Ascending aorta (tissue), 2 donors: ENCODE measurements at regions not wholly inside any gene's neighbourhood (a gene's known extent, or its start where the extent isn't known, plus 50 kb on each side); places are given as distances from the start of the nearest gene placed in this dataset.
"Not testable (repeated sequence)": the region's sequence is repeated elsewhere in the genome, so short reads cannot be mapped to it uniquely, and the experiment has no call there.

Experiments
- DNase-seq, 2 donors: peaks; one replicate each; pipeline ENCODE4 v3.0.0-alpha.2; 2019; ENCODE audit warnings: low spot score in 2 of 2
- H3K27ac ChIP-seq, 2 donors: fragments of 200-600 bp; sonication (generic); one replicate each; pipeline ENCODE4 v1.5.1; 2016 to 2017; ENCODE audit warnings: mild to moderate bottlenecking in 1 of 2
- H3K27me3 ChIP-seq: fragments of 200-600 bp; sonication (generic); one replicate; pipeline ENCODE4 v1.5.1; 2017
- H3K36me3 ChIP-seq, 2 donors: fragments of 200-600 bp; sonication (generic); one replicate each; pipeline ENCODE4 v1.5.1; 2016
- H3K4me1 ChIP-seq, 2 donors: fragments of 200-600 bp; sonication (generic); one replicate each; pipeline ENCODE4 v1.5.1; 2016 to 2017; ENCODE audit warnings: mild to moderate bottlenecking in 1 of 2
- H3K4me3 ChIP-seq, 2 donors: fragments of 200-600 bp; sonication (generic); one replicate each; pipeline ENCODE4 v1.5.1; 2016 to 2017; ENCODE audit warnings: mild to moderate bottlenecking in 1 of 2
- H3K9me3 ChIP-seq, 2 donors: fragments of 200-600 bp; sonication (generic); one replicate each; pipeline ENCODE4 v1.5.1; 2016
- intact Hi-C: fragments of 100-400 bp; cut with DNase I; formaldehyde crosslinking; loops from one replicate; pipeline ENCODE4 v1.15.1; 2023

DNA sequence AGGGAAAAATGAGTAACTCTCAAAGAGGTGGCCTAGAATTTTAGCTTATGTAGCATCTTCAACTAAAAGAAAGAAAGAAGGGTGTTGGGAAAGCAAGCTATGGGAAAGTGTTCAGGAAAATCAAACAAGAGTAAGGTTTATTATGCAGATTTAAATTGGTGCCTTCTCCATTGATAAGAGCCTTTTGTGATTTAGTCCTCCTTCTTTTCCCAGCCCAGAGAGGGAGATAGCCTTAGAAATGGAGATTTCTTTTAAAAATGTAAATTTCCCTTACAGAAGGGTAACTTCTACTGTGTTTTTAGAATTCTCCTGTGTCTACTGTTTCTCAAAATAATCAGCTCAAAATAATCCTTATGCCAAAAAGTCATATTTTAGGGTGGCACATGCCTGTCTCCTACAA lies 104.5 kb downstream of the FAM72B start:
- intact Hi-C loops, DNase-seq, H3K4me1 ChIP-seq, H3K27ac ChIP-seq, H3K27me3 ChIP-seq, H3K9me3 ChIP-seq, H3K4me3 ChIP-seq, H3K36me3 ChIP-seq: not testable (repeated sequence)

DNA sequence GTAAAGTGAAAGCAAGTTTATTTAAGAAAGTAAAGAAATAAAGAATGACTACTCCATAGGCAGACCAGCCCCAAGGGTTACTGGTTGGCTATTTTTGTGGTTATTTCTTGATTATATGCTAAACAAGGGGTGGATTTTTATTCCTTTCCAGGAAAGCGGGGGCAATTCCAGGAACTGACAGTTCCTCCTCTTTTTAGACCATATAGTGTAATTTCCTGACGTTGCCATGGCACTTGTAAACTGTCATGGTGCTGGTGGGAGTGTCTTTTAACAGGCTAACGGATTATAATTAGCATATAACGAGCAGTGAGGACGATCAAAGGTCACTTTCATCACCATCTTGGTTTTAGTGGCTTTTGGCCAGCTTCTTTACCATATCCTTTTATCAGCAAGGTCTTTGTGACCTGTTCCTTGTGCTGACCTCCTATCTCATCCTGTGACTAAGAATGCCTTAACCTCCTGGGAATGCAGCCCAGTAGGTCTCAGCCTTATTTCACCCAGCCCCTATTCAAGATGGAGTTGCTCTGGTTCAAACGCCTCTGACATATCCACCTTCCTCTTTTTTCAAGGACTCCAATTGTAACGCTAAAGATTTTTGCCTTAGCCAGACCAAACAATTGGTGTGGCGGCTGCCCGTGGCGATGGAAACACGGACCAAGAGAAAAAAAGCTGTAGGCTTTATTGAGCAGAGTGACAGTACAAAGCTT lies 103.8 kb downstream of the FAM72B start:
- H3K36me3 ChIP-seq, H3K9me3 ChIP-seq, H3K4me3 ChIP-seq, H3K27ac ChIP-seq, H3K4me1 ChIP-seq, intact Hi-C loops, DNase-seq, H3K27me3 ChIP-seq: not testable (repeated sequence)

DNA sequence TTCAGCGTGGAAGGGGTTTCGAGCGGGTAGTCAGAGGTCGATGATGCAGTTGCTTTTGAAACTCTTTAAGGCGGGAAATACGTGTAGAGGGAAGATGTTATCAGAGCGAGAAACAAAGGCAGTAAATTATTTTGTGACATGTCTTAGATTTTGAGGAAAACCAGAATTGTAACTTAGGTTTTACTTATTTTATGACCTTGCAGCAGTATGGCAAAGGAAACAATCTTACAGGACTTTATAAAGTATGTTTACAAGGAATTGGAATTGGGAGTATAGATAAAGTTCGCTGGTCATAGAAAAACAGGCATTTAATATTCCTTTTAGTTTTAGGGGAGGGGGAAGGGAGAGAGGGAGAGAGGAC lies 103.3 kb downstream of the FAM72B start:
- H3K27ac ChIP-seq, H3K4me3 ChIP-seq, H3K27me3 ChIP-seq, H3K4me1 ChIP-seq, H3K36me3 ChIP-seq, H3K9me3 ChIP-seq, intact Hi-C loops, DNase-seq: not testable (repeated sequence)

DNA sequence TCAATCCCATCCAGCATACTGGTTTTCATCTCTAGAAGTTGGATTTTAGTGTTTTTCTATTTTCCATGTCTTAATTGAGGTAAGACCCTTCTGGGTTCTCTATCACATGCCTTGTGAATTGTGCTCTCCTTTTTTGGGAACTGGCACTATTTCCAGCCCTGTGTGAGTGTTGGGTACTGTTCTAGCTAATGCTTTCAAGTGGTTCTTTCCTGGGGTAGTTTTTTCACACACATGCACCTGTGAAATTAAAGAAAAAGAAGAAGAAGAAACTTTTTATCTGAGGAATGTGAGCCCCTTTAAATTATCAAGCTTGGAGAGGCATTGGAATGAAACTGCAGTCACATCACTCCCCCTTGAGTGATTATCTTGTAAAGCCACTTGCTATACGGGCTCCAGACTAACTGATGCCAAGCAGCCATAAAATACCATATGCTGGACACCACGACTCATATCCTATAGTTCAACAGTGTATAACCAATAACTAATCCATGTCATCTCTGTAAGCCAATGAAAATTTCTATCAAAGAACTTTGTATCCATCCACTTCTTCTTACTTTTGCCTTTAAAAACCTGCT lies 102.4 kb downstream of the FAM72B start:
- H3K4me1 ChIP-seq, H3K27ac ChIP-seq, H3K4me3 ChIP-seq, intact Hi-C loops, H3K27me3 ChIP-seq, DNase-seq, H3K9me3 ChIP-seq, H3K36me3 ChIP-seq: not testable (repeated sequence)

DNA sequence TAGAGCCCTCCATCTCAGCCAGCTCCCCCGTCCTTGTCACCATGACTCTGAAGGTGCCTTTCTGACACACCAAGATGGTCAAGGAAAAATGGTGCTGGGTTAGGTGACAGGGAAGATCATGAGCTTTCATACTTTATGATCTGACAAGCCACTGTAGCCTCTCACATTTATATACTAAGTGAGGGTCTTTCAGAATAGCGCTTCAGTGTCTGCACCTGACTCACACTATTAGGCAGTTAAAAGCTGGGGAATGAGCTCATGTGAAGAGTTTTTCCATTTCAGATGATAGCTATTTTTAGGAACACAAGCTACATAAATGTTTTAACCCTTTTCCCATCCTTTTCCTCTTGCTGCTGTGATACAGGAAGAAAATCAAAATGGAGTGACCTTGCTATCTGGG lies 101.1 kb downstream of the FAM72B start:
- H3K4me3 ChIP-seq, intact Hi-C loops, H3K27ac ChIP-seq, H3K27me3 ChIP-seq, H3K36me3 ChIP-seq, H3K4me1 ChIP-seq, H3K9me3 ChIP-seq, DNase-seq: not testable (repeated sequence)

DNA sequence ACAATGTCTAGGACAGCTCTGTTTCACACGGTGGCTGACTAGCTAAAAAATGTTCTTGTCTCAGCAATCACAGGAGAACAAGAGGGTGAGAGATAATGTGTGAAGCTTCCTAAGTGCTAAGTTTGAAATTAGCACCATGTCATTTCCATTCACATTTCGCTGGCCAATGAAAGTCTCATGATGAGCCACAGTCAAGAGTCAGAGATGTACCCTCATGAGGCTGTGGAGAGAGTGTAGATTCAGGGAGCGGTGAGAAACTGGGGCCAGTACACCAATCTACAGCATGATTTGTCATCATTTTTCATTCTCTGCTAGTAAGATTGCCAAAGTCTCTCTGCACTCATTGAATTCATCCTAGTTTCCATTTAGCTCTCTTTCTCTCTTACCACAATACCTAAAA lies 97.9 kb downstream of the FAM72B start:
- H3K27me3 ChIP-seq, H3K27ac ChIP-seq, intact Hi-C loops, DNase-seq, H3K4me3 ChIP-seq, H3K9me3 ChIP-seq, H3K36me3 ChIP-seq, H3K4me1 ChIP-seq: not testable (repeated sequence)

DNA sequence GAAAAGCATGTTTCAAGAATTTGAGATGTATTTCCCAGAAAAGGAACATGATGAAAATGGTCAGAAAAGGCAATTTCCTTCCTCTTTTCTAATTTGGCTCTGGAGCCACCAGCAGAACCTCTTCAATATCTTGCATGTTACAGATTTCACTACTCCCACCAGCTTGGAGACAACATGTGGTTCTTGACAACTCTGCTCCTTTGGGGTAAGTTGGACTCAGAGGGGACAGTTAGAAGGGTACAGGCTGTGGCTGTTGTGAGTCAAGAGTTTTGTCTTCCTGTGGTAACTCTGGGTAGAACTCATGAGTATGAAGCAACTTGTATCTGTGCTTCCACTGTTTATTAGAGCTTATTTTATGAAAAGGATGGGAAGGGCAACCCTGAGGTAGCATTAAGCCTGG lies 96.9 kb downstream of the FAM72B start:
- H3K36me3 ChIP-seq, DNase-seq, H3K4me1 ChIP-seq, H3K9me3 ChIP-seq, intact Hi-C loops, H3K27me3 ChIP-seq, H3K4me3 ChIP-seq, H3K27ac ChIP-seq: not testable (repeated sequence)

DNA sequence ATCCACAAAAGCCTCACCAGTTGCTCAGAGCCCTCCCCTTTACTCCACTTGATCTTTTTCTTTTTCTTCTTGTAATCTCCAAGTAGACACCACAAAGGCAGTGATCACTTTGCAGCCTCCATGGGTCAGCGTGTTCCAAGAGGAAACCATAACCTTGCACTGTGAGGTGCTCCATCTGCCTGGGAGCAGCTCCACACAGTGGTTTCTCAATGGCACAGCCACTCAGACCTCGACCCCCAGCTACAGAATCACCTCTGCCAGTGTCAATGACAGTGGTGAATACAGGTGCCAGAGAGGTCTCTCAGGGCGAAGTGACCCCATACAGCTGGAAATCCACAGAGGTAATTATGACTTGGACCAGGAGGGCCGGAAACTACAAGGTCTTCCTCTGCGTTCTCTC lies 95.6 kb downstream of the FAM72B start:
- H3K27me3 ChIP-seq = not testable (repeated sequence)

DNA sequence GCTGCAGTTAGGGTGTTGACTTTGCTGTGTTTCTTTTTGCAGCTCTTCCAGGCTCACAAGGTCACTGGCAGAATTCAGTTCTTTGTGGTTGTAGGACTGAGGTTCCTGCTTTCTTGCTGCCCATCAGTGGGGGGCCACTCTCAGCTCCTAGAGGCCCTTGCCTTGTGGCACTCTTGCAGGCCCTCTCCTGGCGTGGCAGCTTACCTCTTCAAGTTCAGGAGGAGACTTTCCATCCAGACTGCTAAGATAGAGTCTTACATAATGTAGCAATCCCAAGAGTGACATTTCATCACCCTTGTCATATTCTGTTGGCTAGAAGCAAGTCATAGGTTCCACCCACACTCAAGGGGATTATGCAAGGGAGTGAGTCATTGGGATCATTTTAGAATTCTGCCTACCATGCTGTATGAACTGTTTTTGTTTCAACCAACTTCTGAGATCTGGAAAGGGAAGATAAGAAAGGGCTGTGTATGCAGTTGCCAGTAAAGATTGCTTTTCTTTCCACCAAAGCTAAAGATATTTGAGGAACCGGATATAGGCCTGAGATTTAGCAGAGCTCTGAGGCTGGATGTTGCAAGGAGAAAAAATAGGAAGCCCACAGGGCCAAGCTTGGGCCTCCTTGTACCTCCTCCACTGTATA lies 91.7 kb downstream of the FAM72B start:
- H3K9me3 ChIP-seq, intact Hi-C loops, H3K4me1 ChIP-seq, H3K4me3 ChIP-seq, H3K27me3 ChIP-seq, H3K36me3 ChIP-seq: not testable (repeated sequence)
- peak overlapping the region in 1 of 2 donors; percentile 49 for H3K27ac ChIP-seq
- DNase-seq = peak in 1 of 2 donors; percentile 68

More for the DNA sequence above, 95.6 kb downstream of the FAM72B start:
- H3K9me3 ChIP-seq, H3K4me3 ChIP-seq, H3K27ac ChIP-seq, H3K4me1 ChIP-seq, H3K36me3 ChIP-seq, DNase-seq, intact Hi-C loops: not testable (repeated sequence)

DNA sequence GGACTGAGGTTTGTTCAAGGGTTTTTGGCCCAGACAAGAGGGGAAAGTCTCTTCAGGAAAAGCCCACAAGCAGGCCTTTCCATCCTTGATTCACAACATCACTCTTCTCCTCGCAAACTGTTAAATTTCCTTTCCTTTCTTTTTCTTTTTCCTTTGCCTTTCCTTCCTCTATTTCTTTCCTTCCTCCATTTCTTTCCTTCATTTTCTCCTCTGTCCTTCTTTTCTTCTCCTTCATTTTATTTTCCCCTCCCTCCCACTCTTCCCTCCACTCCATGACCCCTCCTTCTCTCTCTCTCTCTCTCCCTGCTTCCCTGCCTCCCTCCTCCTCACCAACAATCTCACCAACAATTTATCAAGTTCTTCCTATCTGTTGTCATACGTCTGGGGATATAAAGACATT lies 89.1 kb downstream of the FAM72B start:
- H3K36me3 ChIP-seq, H3K9me3 ChIP-seq, H3K27ac ChIP-seq, H3K4me3 ChIP-seq, intact Hi-C loops, H3K27me3 ChIP-seq, H3K4me1 ChIP-seq, DNase-seq: not testable (repeated sequence)
